Colonic mucosa (tissue), 4 donors: ENCODE measurements at regions not wholly inside any gene's neighbourhood (a gene's known extent, or its start where the extent isn't known, plus 50 kb on each side); places are given as distances from the start of the nearest gene placed in this dataset.
"Not testable (repeated sequence)": the region's sequence is repeated elsewhere in the genome, so short reads cannot be mapped to it uniquely, and the experiment has no call there.

Experiments used
- DNase-seq: peaks from one replicate; pipeline ENCODE4 v3.0.0-alpha.2; 2020
- H3K27ac ChIP-seq: fragments of 200-600 bp; one replicate; pipeline ENCODE4 v1.8.0; 2021
- H3K27me3 ChIP-seq: fragments of 200-600 bp; one replicate; pipeline ENCODE4 v1.8.0; 2021
- H3K36me3 ChIP-seq: fragments of 200-600 bp; one replicate; pipeline ENCODE4 v1.8.0; 2021
- H3K4me1 ChIP-seq: fragments of 200-600 bp; one replicate; pipeline ENCODE4 v1.8.0; 2021; ENCODE audit warnings: mild to moderate bottlenecking
- H3K4me3 ChIP-seq: fragments of 200-600 bp; one replicate; pipeline ENCODE4 v1.8.0; 2021
- H3K9ac ChIP-seq, 2 donors: one replicate each; pipeline ENCODE4 v1.7.0; 2013; ENCODE audit warnings: control low read depth in 2 of 2, low read depth in 2 of 2, low read length in 2 of 2
- H3K9me3 ChIP-seq: fragments of 200-600 bp; one replicate; pipeline ENCODE4 v1.8.0; 2021
- intact Hi-C: fragments of 100-400 bp; cut with DNase I; formaldehyde crosslinking; loops from one replicate; pipeline ENCODE4 v1.14.1; 2022
- TF ChIP-seq, protein P1 (sequence below): fragments of 200-600 bp; IDR thresholded peaks from one replicate; pipeline ENCODE4 v1.8.0; 2022; ENCODE audit warnings: antibody characterized with exemption, mild to moderate bottlenecking
- donor health status: healthy.
- donor health status: DM: no; HTN: no; CAD: no.
- donor health status: DM: no; HTN: no; CAD: no.

DNA sequence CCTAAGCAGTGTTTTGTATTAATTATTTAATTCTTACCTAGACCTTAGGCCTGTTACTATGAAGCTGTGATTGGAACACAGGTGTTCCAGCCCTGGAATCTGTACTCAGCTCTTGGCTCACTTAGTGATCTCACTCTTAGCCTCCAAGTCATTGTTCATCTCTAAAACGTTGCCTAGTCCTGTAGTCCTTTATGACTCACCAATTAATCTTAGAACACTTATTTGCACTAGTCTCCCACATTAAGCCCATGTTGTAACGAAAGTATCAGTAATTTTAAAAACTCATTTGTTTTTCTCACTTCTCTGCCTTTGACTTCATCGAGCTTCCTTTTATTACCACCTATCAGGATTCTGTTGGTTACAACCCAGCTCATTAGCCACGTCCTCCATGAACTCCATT, 1224.7 kb upstream of the TENM3 start:
- no peak for DNase-seq
- Histone ChIP-seq H3K27ac (no peak overlapping the region), H3K27me3 (no peaks in the 10 kb centered on the region), H3K9ac (no peak overlapping the region), H3K9me3 (no peaks in the 10 kb centered on the region), H3K4me3 (no peak overlapping the region), H3K4me1 (no peaks in the 10 kb centered on the region), H3K36me3 (no peaks in the 10 kb centered on the region)
- intact Hi-C loops, result no loop called here
- TF ChIP-seq, protein P1, sequence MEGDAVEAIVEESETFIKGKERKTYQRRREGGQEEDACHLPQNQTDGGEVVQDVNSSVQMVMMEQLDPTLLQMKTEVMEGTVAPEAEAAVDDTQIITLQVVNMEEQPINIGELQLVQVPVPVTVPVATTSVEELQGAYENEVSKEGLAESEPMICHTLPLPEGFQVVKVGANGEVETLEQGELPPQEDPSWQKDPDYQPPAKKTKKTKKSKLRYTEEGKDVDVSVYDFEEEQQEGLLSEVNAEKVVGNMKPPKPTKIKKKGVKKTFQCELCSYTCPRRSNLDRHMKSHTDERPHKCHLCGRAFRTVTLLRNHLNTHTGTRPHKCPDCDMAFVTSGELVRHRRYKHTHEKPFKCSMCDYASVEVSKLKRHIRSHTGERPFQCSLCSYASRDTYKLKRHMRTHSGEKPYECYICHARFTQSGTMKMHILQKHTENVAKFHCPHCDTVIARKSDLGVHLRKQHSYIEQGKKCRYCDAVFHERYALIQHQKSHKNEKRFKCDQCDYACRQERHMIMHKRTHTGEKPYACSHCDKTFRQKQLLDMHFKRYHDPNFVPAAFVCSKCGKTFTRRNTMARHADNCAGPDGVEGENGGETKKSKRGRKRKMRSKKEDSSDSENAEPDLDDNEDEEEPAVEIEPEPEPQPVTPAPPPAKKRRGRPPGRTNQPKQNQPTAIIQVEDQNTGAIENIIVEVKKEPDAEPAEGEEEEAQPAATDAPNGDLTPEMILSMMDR, result no peak

DNA sequence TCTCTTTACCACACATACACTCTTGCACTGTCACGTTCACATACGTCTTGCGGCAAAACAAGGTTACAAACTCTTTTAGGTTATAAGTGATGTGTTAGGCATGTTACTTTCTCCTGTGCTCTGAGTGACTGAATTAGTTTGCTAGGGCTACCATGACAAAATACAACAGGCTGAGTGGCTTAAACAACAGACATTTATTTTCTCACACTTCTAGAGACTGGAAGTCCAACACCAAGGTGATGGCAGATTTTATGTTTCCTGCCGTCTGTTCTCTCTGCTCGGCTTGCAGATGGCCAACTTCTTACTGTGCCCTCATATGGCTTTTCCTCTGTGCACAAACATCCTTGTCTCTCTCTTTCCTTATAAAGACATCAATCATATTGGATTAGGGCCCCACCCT, 1224.3 kb upstream of the TENM3 start:
- intact Hi-C loops, result no loop called here

DNA sequence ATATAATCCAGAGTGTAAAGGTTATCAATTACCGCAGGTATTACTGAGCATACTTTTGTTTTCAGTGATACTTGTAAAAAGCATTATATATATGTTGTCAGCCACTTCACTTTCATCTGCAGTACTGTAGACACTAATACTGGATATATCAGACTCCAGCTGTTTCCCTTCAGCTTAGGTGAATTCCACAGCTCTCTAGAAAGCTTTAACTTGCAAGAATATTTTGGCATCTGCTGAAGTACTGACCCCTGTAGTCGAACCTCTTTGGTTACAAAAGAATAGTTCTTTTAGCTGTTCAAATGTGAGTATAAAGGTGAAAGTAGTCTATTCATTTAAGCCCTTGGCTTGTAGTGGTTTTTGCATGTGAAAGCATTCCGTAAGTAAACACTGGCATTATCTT, 1222.7 kb upstream of the TENM3 start:
- Histone ChIP-seq H3K4me3 (no peak overlapping the region), H3K9me3 (no peaks in the 10 kb centered on the region), H3K36me3 (no peaks in the 10 kb centered on the region), H3K27ac (no peak overlapping the region), H3K9ac (no peak overlapping the region), H3K4me1 (no peaks in the 10 kb centered on the region), H3K27me3 (no peaks in the 10 kb centered on the region)
- intact Hi-C loops, result no loop called here
- TF ChIP-seq, protein P1, result no peak
- no peak for DNase-seq

More for the DNA sequence above, 1224.3 kb upstream of the TENM3 start:
- DNase-seq, result no peak
- no peaks in the 10 kb centered on the region for H3K4me1 ChIP-seq
- H3K9me3 ChIP-seq, result no peaks in the 10 kb centered on the region
- no peaks in the 10 kb centered on the region for H3K36me3 ChIP-seq
- TF ChIP-seq, protein P1, result no peak
- H3K4me3 ChIP-seq, result no peak overlapping the region
- H3K27ac ChIP-seq, result no peak overlapping the region
- H3K9ac ChIP-seq, result no peak overlapping the region
- no peaks in the 10 kb centered on the region for H3K27me3 ChIP-seq

DNA sequence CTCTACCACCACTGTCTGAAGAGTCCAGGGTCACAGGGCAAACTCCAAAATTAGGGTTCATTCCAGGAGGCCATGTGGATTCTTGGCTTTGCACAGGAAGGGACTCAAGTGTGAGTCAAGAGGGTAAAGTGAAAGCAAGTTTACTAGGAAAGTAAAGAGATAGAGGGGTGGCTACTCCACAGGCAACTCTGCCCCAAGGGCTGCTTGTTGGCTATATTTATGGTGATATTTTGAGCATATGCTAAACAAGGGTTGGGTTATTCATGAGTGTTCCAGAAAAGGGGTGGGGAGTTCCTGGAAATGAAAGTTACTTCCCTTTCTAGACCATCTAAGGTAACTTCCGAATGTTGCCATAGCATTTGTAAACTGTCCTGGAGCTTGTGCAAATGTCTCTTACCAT, 1222.0 kb upstream of the TENM3 start:
- TF ChIP-seq, protein P1, result no peak
- H3K27ac ChIP-seq, result no peak overlapping the region
- DNase-seq, result no peak
- H3K4me3 ChIP-seq, result no peak overlapping the region
- intact Hi-C loops, result no loop called here
- no peak overlapping the region for H3K9ac ChIP-seq
- H3K4me1 ChIP-seq, result no peaks in the 10 kb centered on the region
- H3K36me3 ChIP-seq, result no peaks in the 10 kb centered on the region
- no peaks in the 10 kb centered on the region for H3K27me3 ChIP-seq
- H3K9me3 ChIP-seq, result no peaks in the 10 kb centered on the region

DNA sequence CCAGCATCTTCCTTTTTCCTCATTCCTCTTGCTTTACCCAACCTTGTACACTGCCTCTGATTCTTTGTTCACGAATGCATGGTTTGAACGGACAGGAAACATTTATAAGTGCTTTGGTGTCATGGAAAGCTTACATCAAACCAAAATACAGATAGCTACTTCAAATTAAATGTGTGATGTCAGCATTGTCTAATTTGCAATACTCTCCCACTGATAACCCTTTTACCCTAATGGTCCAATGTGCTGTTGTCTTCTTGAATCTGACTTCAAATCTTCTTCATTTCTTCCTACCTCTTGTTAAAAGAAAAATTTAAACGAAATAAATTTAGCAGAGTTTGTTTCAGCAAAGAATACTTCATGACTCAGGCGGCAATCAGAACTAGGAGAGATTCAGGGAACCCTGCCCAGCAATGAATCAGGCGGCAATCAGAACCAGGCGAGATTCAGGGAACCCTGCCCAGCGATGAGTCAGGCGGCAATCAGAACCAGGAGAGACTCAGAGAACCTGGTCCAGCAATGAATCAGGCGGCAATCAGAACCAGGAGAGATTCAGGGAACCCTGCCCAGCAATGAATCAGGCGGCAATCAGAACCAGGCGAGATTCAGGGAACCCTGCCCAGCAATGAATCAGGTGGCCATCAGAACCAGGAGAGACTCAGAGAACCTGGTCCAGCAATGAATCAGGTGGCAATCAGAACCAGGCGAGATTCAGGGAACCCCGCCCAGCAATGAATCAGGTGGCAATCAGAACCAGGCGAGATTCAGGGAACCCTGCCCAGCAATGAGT, 1212.9 kb upstream of the TENM3 start:
- H3K27ac ChIP-seq, intact Hi-C loops: not testable (repeated sequence)

DNA sequence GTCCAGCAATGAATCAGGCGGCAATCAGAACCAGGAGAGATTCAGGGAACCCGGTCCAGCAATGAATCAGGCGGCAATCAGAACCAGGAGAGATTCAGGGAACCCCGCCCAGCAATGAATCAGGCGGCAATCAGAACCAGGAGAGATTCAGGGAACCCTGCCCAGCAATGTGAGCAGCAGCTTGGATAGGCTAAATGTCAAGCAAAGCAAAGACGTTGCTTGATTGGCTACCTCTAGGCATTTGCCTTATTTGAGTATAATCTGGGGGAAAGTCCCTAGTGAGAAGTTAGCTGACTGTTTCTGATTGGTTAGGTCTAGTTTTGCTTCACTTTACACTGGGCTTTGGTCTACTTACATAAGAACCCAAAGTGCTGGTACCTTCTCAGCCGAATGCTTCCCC, 1212.2 kb upstream of the TENM3 start:
- Histone ChIP-seq H3K27ac (no peak overlapping the region), H3K9me3 (no peaks in the 10 kb centered on the region), H3K27me3 (no peaks in the 10 kb centered on the region), H3K36me3 (no peaks in the 10 kb centered on the region), H3K4me3 (no peak overlapping the region), H3K9ac (no peak overlapping the region), H3K4me1 (no peaks in the 10 kb centered on the region)
- TF ChIP-seq, protein P1, result no peak
- DNase-seq, result no peak
- intact Hi-C loops, result no loop called here

More for the DNA sequence above, 1212.9 kb upstream of the TENM3 start:
- H3K4me1 ChIP-seq, DNase-seq, H3K9me3 ChIP-seq, H3K36me3 ChIP-seq, H3K9ac ChIP-seq, H3K27me3 ChIP-seq, H3K4me3 ChIP-seq: not testable (repeated sequence)
